ENCODE measurements at regions not wholly inside any gene's neighbourhood (a gene's known extent, or its start where the extent isn't known, plus 50 kb on each side); places are given as distances from the start of the nearest gene placed in this dataset.

DNA sequence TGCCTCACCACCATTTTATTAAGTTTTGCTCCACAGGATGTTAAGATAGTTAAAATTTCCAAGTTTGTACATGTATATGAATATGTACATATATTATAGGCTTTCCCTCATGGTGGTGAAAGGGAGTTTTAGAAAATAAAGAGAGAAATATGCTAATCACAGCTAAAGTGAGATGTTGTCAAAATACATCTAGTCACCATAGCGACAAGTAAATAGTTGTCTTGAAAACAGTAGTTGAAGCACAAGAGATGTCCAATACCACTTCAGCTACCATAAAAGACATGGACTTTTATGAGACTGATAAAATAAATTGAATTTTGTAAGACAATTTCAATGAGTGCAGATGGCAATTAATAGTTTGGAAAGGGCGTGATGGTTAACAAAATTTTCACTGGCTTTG lies 1600.0 kb downstream of the BRINP3 start:
- no peaks in the 10 kb centered on the region for H3K36me3 ChIP-seq (ENCODE audit: insufficient read depth, low read length)
- no peaks in the 10 kb centered on the region for H3F3A ChIP-seq (ENCODE audit: insufficient read depth, low read length, poor library complexity, severe bottlenecking)
- no peaks in the 10 kb centered on the region for H3K79me2 ChIP-seq (replicated peaks; ENCODE audit: insufficient read depth, low read length)
- no peak overlapping the region for H2AFZ ChIP-seq (ENCODE audit: low read depth, low read length)
- no peaks in the 10 kb centered on the region for H3K27me3 ChIP-seq (ENCODE audit: insufficient read depth, low read depth, low read length)
- no peaks in the 10 kb centered on the region for H3K9me2 ChIP-seq (ENCODE audit: insufficient read depth, low read length)
- no peak overlapping the region for H3K9ac ChIP-seq (ENCODE audit: low read length)
- no peaks in the 10 kb centered on the region for H4K20me1 ChIP-seq (ENCODE audit: insufficient read depth)
- H3K9me3 ChIP-seq (ENCODE audit: low read length) = no peaks in the 10 kb centered on the region
- no peak for TF ChIP-seq MXI1 (conservative IDR thresholded peaks at IDR 0.05; ENCODE audit: poor library complexity, severe bottlenecking)
- TF ChIP-seq EP300 (conservative IDR thresholded peaks at IDR 0.05; ENCODE audit: poor library complexity, severe bottlenecking) = peak; percentile 53
- no peak for TF ChIP-seq EZH2 (IDR thresholded peaks at IDR 0.05; ENCODE audit: borderline replicate concordance, insufficient read depth, low read length, poor library complexity, severe bottlenecking)
- TF ChIP-seq POLR2AphosphoS5 (IDR thresholded peaks at IDR 0.05) = peak; percentile 11
- no peak overlapping the region for H3K4me3 ChIP-seq (ENCODE audit: low read length)
- H3K4me2 ChIP-seq (ENCODE audit: low read length) = no peak overlapping the region
- H3K27ac ChIP-seq (ENCODE audit: low read length) = no peak overlapping the region

DNA sequence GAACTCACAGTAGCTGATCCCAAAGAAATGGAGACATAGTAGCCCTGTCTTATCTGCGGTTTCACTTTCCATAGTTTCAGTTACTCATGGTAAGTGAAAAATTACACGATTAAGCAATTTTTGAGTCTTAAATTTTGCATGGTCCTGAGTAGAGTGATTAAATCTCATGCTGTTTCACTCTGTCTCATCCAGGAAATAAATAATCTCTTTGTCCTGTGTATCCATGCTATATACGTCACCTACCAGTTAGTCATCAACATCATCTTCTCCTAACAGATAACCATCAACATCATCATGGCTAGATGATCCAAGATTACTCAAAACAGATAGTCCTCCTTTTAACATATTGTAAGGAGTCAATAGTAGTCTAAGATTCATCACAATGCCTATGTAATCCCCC lies 1589.3 kb downstream of the BRINP3 start:
- no peaks in the 10 kb centered on the region for H3K9me3 ChIP-seq (ENCODE audit: low read length)
- H4K20me1 ChIP-seq (ENCODE audit: insufficient read depth) = no peaks in the 10 kb centered on the region
- H3K79me2 ChIP-seq (replicated peaks; ENCODE audit: insufficient read depth, low read length) = no peaks in the 10 kb centered on the region
- no peak overlapping the region for H3K4me3 ChIP-seq (ENCODE audit: low read length)
- TF ChIP-seq EZH2 (IDR thresholded peaks at IDR 0.05; ENCODE audit: borderline replicate concordance, insufficient read depth, low read length, poor library complexity, severe bottlenecking) (no peak), REST (IDR thresholded peaks at IDR 0.05; ENCODE audit: borderline replicate concordance) (no peak)
- no peak overlapping the region for H3K9ac ChIP-seq (ENCODE audit: low read length)
- H3F3A ChIP-seq (ENCODE audit: insufficient read depth, low read length, poor library complexity, severe bottlenecking) = no peaks in the 10 kb centered on the region
- H3K4me2 ChIP-seq (ENCODE audit: low read length) = no peak overlapping the region
- H3K27ac ChIP-seq (ENCODE audit: low read length) = no peak overlapping the region
- no peaks in the 10 kb centered on the region for H3K36me3 ChIP-seq (ENCODE audit: insufficient read depth, low read length)
- H3K9me2 ChIP-seq (ENCODE audit: insufficient read depth, low read length) = no peaks in the 10 kb centered on the region
- H2AFZ ChIP-seq (ENCODE audit: low read depth, low read length) = no peak overlapping the region
- no peaks in the 10 kb centered on the region for H3K27me3 ChIP-seq (ENCODE audit: insufficient read depth, low read depth, low read length)

DNA sequence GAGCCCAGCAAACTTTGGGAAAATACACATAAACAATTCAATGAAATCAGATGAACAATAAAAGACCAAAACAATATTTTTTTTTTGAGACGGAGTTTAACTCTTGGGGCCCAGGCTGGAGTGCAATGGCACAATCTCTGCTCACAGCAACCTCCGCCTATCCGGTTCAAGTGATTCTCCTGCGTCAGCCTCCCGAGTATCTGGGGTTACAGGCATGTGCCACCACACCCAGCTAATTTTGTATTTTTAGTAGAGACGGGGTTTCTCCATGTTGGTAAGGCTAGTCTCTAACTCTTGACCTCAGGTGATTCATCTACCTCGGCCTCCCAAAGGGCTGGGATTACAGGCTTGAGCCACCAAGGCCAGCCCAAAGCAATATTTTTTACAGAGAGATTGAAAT lies 1588.5 kb downstream of the BRINP3 start:
- TF ChIP-seq EZH2 (IDR thresholded peaks at IDR 0.05; ENCODE audit: borderline replicate concordance, insufficient read depth, low read length, poor library complexity, severe bottlenecking) = no peak
- no peak for TF ChIP-seq MXI1 (conservative IDR thresholded peaks at IDR 0.05; ENCODE audit: poor library complexity, severe bottlenecking)
- no peak for TF ChIP-seq TAF1 (IDR thresholded peaks at IDR 0.05; ENCODE audit: low read depth)
- Histone ChIP-seq H3K27me3 (ENCODE audit: insufficient read depth, low read depth, low read length) (no peaks in the 10 kb centered on the region), H2AFZ (ENCODE audit: low read depth, low read length) (no peak overlapping the region), H3K4me3 (ENCODE audit: low read length) (no peak overlapping the region), H3K9ac (ENCODE audit: low read length) (no peak overlapping the region), H3K36me3 (ENCODE audit: insufficient read depth, low read length) (no peaks in the 10 kb centered on the region), H3F3A (ENCODE audit: insufficient read depth, low read length, poor library complexity, severe bottlenecking) (no peaks in the 10 kb centered on the region), H3K9me3 (ENCODE audit: low read length) (no peaks in the 10 kb centered on the region), H3K27ac (ENCODE audit: low read length) (no peak overlapping the region), H3K4me2 (ENCODE audit: low read length) (no peak overlapping the region), H3K79me2 (replicated peaks; ENCODE audit: insufficient read depth, low read length) (no peaks in the 10 kb centered on the region), H3K9me2 (ENCODE audit: insufficient read depth, low read length) (no peaks in the 10 kb centered on the region), H4K20me1 (ENCODE audit: insufficient read depth) (no peaks in the 10 kb centered on the region)

GRCh38 chr1:188891958-188892357 lies 1585.7 kb downstream of the BRINP3 start:
- Histone ChIP-seq H3K4me2 (ENCODE audit: low read length) (no peak overlapping the region), H3K4me3 (ENCODE audit: low read length) (no peak overlapping the region), H3F3A (ENCODE audit: insufficient read depth, low read length, poor library complexity, severe bottlenecking) (no peaks in the 10 kb centered on the region), H2AFZ (ENCODE audit: low read depth, low read length) (no peak overlapping the region), H3K9me2 (ENCODE audit: insufficient read depth, low read length) (no peaks in the 10 kb centered on the region), H3K9me3 (ENCODE audit: low read length) (no peaks in the 10 kb centered on the region), H3K36me3 (ENCODE audit: insufficient read depth, low read length) (no peaks in the 10 kb centered on the region), H3K79me2 (replicated peaks; ENCODE audit: insufficient read depth, low read length) (no peaks in the 10 kb centered on the region), H3K27me3 (ENCODE audit: insufficient read depth, low read depth, low read length) (no peaks in the 10 kb centered on the region), H4K20me1 (ENCODE audit: insufficient read depth) (no peaks in the 10 kb centered on the region), H3K27ac (ENCODE audit: low read length) (no peak overlapping the region), H3K9ac (ENCODE audit: low read length) (no peak overlapping the region)
- no peak for TF ChIP-seq SMC3 (conservative IDR thresholded peaks at IDR 0.05; ENCODE audit: poor library complexity)
- no peak for TF ChIP-seq RAD21 (conservative IDR thresholded peaks at IDR 0.05)
- TF ChIP-seq, protein P1, sequence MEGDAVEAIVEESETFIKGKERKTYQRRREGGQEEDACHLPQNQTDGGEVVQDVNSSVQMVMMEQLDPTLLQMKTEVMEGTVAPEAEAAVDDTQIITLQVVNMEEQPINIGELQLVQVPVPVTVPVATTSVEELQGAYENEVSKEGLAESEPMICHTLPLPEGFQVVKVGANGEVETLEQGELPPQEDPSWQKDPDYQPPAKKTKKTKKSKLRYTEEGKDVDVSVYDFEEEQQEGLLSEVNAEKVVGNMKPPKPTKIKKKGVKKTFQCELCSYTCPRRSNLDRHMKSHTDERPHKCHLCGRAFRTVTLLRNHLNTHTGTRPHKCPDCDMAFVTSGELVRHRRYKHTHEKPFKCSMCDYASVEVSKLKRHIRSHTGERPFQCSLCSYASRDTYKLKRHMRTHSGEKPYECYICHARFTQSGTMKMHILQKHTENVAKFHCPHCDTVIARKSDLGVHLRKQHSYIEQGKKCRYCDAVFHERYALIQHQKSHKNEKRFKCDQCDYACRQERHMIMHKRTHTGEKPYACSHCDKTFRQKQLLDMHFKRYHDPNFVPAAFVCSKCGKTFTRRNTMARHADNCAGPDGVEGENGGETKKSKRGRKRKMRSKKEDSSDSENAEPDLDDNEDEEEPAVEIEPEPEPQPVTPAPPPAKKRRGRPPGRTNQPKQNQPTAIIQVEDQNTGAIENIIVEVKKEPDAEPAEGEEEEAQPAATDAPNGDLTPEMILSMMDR (IDR thresholded peaks at IDR 0.05; ENCODE audit: poor library complexity, severe bottlenecking) = no peak
- TF ChIP-seq MXI1 (conservative IDR thresholded peaks at IDR 0.05; ENCODE audit: poor library complexity, severe bottlenecking) = no peak
- TF ChIP-seq REST (IDR thresholded peaks at IDR 0.05; ENCODE audit: borderline replicate concordance) = no peak
- no peak for TF ChIP-seq TAF1 (IDR thresholded peaks at IDR 0.05; ENCODE audit: low read depth)
- no peak for TF ChIP-seq EZH2 (IDR thresholded peaks at IDR 0.05; ENCODE audit: borderline replicate concordance, insufficient read depth, low read length, poor library complexity, severe bottlenecking)
